IMR-90 (cell line): ENCODE measurements at regions not wholly inside any gene's neighbourhood (a gene's known extent, or its start where the extent isn't known, plus 50 kb on each side); places are given as distances from the start of the nearest gene placed in this dataset.

Source experiments
- ATAC-seq: fragments of 200-7000 bp; cut with Tn5 transposase; 2 replicates; pipeline ENCODE4 v1.9.1; 2020; ENCODE audit warnings: low read depth, mild to moderate bottlenecking, moderate library complexity
- BruUV-seq: library from RNA; stranded (reverse); fragments of 400-500 nt; replicated peaks from 2 replicates; lab custom pipeline; 2021; lab: Mats Ljungman, UMichigan
- CTCF ChIA-PET: fragments of 300-600 bp; formaldehyde crosslinking; extraction: SDS; loops from one replicate; lab custom pipeline; 2021; ENCODE audit warnings: antibody characterized with exemption; lab: Yijun Ruan, JAX
- POLR2A ChIA-PET: fragments of 300-600 bp; sonication (Branson Sonifier 250); formaldehyde crosslinking; loops from one replicate; lab custom pipeline; 2022; ENCODE audit warnings: antibody characterized with exemption; ENCODE audit not compliant: unreplicated experiment; lab: Charles Lee
- DNase-seq: peaks from one replicate; pipeline ENCODE4 v3.0.0; 2013
- H2AFZ ChIP-seq: replicated peaks from 2 replicates; pipeline ENCODE3; 2013; ENCODE audit warnings: low read length, mild to moderate bottlenecking; ENCODE audit not compliant: poor library complexity
- H2AK5ac ChIP-seq: 2 replicates; pipeline ENCODE4 v1.6.1; 2013; ENCODE audit warnings: low read depth, low read length, inconsistent platforms
- H2AK9ac ChIP-seq: replicated peaks from 2 replicates; pipeline ENCODE3; 2013; ENCODE audit warnings: mild to moderate bottlenecking, low read depth, low read length, moderate library complexity; ENCODE audit not compliant: poor library complexity
- H2BK120ac ChIP-seq: 2 replicates; pipeline ENCODE4 v1.6.1; 2013; ENCODE audit warnings: low read depth, low read length, inconsistent platforms
- H2BK15ac ChIP-seq: 3 replicates; pipeline ENCODE4 v1.6.1; 2013; ENCODE audit warnings: low read depth, low read length, inconsistent platforms
- H2BK20ac ChIP-seq: 2 replicates; pipeline ENCODE4 v1.6.1; 2013; ENCODE audit warnings: low read depth, mild to moderate bottlenecking, inconsistent platforms, low read length, moderate library complexity
- H2BK5ac ChIP-seq: 2 replicates; pipeline ENCODE4 v1.6.1; 2013; ENCODE audit warnings: mild to moderate bottlenecking, low read depth, low read length, inconsistent platforms; ENCODE audit not compliant: poor library complexity, severe bottlenecking
- H3K14ac ChIP-seq: replicated peaks from 2 replicates; pipeline ENCODE4 v1.6.1; 2013; ENCODE audit warnings: low read depth, low read length, inconsistent platforms
- H3K18ac ChIP-seq: 2 replicates; pipeline ENCODE4 v1.6.1; 2013; ENCODE audit warnings: low read depth, low read length, control low read depth
- H3K23ac ChIP-seq: 2 replicates; pipeline ENCODE4 v1.6.1; 2013; ENCODE audit warnings: low read depth, low read length, inconsistent platforms
- H3K27ac ChIP-seq: 2 replicates; pipeline ENCODE4 v1.5.1; 2013; ENCODE audit warnings: mild to moderate bottlenecking, control low read depth, low read length; ENCODE audit not compliant: insufficient read depth
- H3K27me3 ChIP-seq: 2 replicates; pipeline ENCODE4 v1.6.1; 2013; ENCODE audit warnings: low read length; ENCODE audit not compliant: control insufficient read depth, insufficient read depth
- H3K36me3 ChIP-seq: 2 replicates; pipeline ENCODE4 v1.6.1; 2013; ENCODE audit warnings: low read length, mixed read lengths; ENCODE audit not compliant: control insufficient read depth, insufficient read depth
- H3K4ac ChIP-seq: 2 replicates; pipeline ENCODE4 v1.6.1; 2013; ENCODE audit warnings: low read depth, low read length, inconsistent platforms
- H3K4me1 ChIP-seq: 2 replicates; pipeline ENCODE4 v1.6.1; 2013; ENCODE audit warnings: low read length, mixed read lengths; ENCODE audit not compliant: control insufficient read depth, insufficient read depth
- H3K4me2 ChIP-seq: 2 replicates; pipeline ENCODE4 v1.6.1; 2013; ENCODE audit warnings: low read depth, mild to moderate bottlenecking, control low read depth, low read length, moderate library complexity
- H3K4me3 ChIP-seq: 2 replicates; pipeline ENCODE4 v1.5.1; 2013; ENCODE audit warnings: low read depth, mild to moderate bottlenecking, control low read depth, low read length, moderate library complexity; ENCODE audit not compliant: insufficient read depth
- H3K56ac ChIP-seq: 2 replicates; pipeline ENCODE4 v1.6.1; 2013; ENCODE audit warnings: low read length, inconsistent platforms; ENCODE audit not compliant: insufficient read depth; ENCODE audit errors: extremely low read depth
- H3K79me1 ChIP-seq, 2 experiments: 2 replicates each; pipeline ENCODE4 v1.6.1; 2013; ENCODE audit warnings: low read length in 2 of 2, inconsistent platforms in 1 of 2, low read depth in 1 of 2
- H3K9ac ChIP-seq: 2 replicates; pipeline ENCODE4 v1.6.1; 2013; ENCODE audit warnings: low read depth, low read length, control low read depth
- H3K9me1 ChIP-seq: 2 replicates; pipeline ENCODE4 v1.6.1; 2013; ENCODE audit warnings: low read length, inconsistent platforms; ENCODE audit not compliant: insufficient read depth
- H3K9me3 ChIP-seq: 2 replicates; pipeline ENCODE4 v1.6.1; 2013; ENCODE audit warnings: low read length; ENCODE audit not compliant: control insufficient read depth, insufficient read depth
- H4K20me1 ChIP-seq: 2 replicates; pipeline ENCODE4 v1.6.1; 2013; ENCODE audit warnings: low read length, inconsistent platforms; ENCODE audit not compliant: insufficient read depth
- H4K5ac ChIP-seq: 2 replicates; pipeline ENCODE4 v1.6.1; 2013; ENCODE audit warnings: mild to moderate bottlenecking, low read depth, low read length, control low read depth
- H4K8ac ChIP-seq, 2 experiments: 2 replicates each; pipeline ENCODE4 v1.6.1; 2013; ENCODE audit warnings: low read depth in 2 of 2, low read length in 2 of 2, control low read depth in 1 of 2, inconsistent platforms in 1 of 2
- H4K91ac ChIP-seq: 2 replicates; pipeline ENCODE4 v1.6.1; 2013; ENCODE audit warnings: low read depth, low read length, inconsistent platforms; ENCODE audit not compliant: insufficient read depth
- CEBPB ChIP-seq: IDR thresholded peaks from 2 replicates; pipeline ENCODE4 v1.6.1; 2012; ENCODE audit warnings: low read depth, low read length, improper control_type of control experiment
- CTCF ChIP-seq: conservative IDR thresholded peaks from 2 replicates; pipeline ENCODE4 v1.5.1; 2012; ENCODE audit warnings: mild to moderate bottlenecking, low read depth, low read length, improper control_type of control experiment
- ELK1 ChIP-seq: fragments of 150-350 bp; IDR thresholded peaks from 2 replicates; pipeline ENCODE4 v1.6.1; 2016; ENCODE audit warnings: low read depth, mild to moderate bottlenecking, low read length, moderate library complexity, borderline replicate concordance
- MAZ ChIP-seq: IDR thresholded peaks from 2 replicates; pipeline ENCODE4 v1.6.1; 2012; ENCODE audit warnings: low read depth, mild to moderate bottlenecking, low read length, improper control_type of control experiment, moderate library complexity, borderline replicate concordance
- NFE2L2 ChIP-seq: fragments of 150-350 bp; IDR thresholded peaks from 2 replicates; pipeline ENCODE4 v1.6.1; 2016; ENCODE audit warnings: low read depth, mild to moderate bottlenecking, low read length
- RAD21 ChIP-seq: IDR thresholded peaks from 2 replicates; pipeline ENCODE4 v1.6.1; 2012; ENCODE audit warnings: low read length, improper control_type of control experiment
- RFX5 ChIP-seq: IDR thresholded peaks from 2 replicates; pipeline ENCODE4 v1.8.0; 2012; ENCODE audit warnings: low read depth, mild to moderate bottlenecking, low read length, moderate library complexity
- WGBS, 2 experiments: methylation state at CpG; one replicate each; pipeline versions ENCODE4 v1.1.5 to v1.1.7; 2013; ENCODE audit warnings: missing lambda C conversion rate in 2 of 2; ENCODE audit not compliant: insufficient read length in 1 of 2; ENCODE audit errors: extremely low coverage in 2 of 2; 5-methylcytosine and 5-hydroxymethylcytosine counted together
- dilution Hi-C: fragments of 300-500 bp; cut with HindIII; formaldehyde crosslinking; loops from one replicate; pipeline ENCODE4 v1.14.3; 2018; ENCODE audit warnings: low sequenced_read_pairs; ENCODE audit not compliant: unreplicated experiment
- in situ Hi-C: fragments of 300-500 bp; cut with MboI; formaldehyde crosslinking; loops from 3 replicates; pipeline ENCODE4 v1.14.3; 2019; ENCODE audit warnings: low sequenced_read_pairs, inconsistent platforms, mixed read lengths
- intact Hi-C: fragments of 100-400 bp; cut with micrococcal nuclease; formaldehyde crosslinking; loops from 2 replicates; pipeline ENCODE4 v1.10.0; 2022

- Histone ChIP-seq H3K27ac (no peak overlapping the region), H2BK120ac (no peak overlapping the region), H2BK20ac (no peak overlapping the region), H3K9me3 (peaks cover 13% of the 10 kb centered on the region), H3K23ac (no peak overlapping the region), H3K4me1 (no peaks in the 10 kb centered on the region), H3K4me2 (no peak overlapping the region), H3K18ac (no peak overlapping the region), H4K91ac (no peak overlapping the region), H3K9me1 (no peaks in the 10 kb centered on the region), H3K4ac (no peak overlapping the region), H3K4me3 (no peak overlapping the region), H2AK9ac (no peak overlapping the region), H3K36me3 (no peaks in the 10 kb centered on the region), H3K14ac (no peak overlapping the region), H4K20me1 (no peaks in the 10 kb centered on the region), H2AK5ac (no peak overlapping the region), H3K9ac (no peak overlapping the region), H2BK5ac (no peak overlapping the region), H3K79me1 (no peaks in the 10 kb centered on the region), H3K27me3 (peaks cover 46% of the 10 kb centered on the region), H2AFZ (no peak overlapping the region), H3K56ac (no peak overlapping the region), H4K8ac (no peak overlapping the region), H4K5ac (no peak overlapping the region), H2BK15ac (no peak overlapping the region)
- intact Hi-C loops: no loop called here
- DNase-seq (no peak), ATAC-seq (no peak)
- ChIA-PET POLR2A (no interaction called here), CTCF (no interaction called here)
- BruUV-seq: no TSS peak
- dilution Hi-C loops: no loop called here
- in situ Hi-C loops: no loop called here
- TF ChIP-seq CEBPB: no peak
- TF ChIP-seq RFX5: no peak
- TF ChIP-seq MAZ: no peak
- no peak for TF ChIP-seq CTCF
- no peak for TF ChIP-seq ELK1
- no peak for TF ChIP-seq RAD21
- no peak for TF ChIP-seq NFE2L2
- WGBS, 2 experiments: no CpG with 5 or more reads among the region's 9 CpGs
These were observed 143.4 kb upstream of the SIX2 start for GRCh38 chr2:45152691-45153090.
